ENCODE measurements at regions not wholly inside any gene's neighbourhood (a gene's known extent, or its start where the extent isn't known, plus 50 kb on each side); places are given as distances from the start of the nearest gene placed in this dataset.

- no peak overlapping the region for H3K4me3 ChIP-seq (ENCODE audit: low read depth, low read length)
- no peak for DNase-seq (ENCODE audit: low read depth, low spot score)
- no peak for TF ChIP-seq CTCF (IDR thresholded peaks at IDR 0.05; ENCODE audit: low read depth, low read length)
- in situ Hi-C loops (cut with HindIII; ENCODE audit: low sequenced_read_pairs) = no loop called here
These were observed 962.1 kb downstream of the KCNJ18 start for GRCh38 chr17:22654447-22654846.

- in situ Hi-C loops (cut with HindIII; ENCODE audit: low sequenced_read_pairs) = no loop called here
- DNase-seq (ENCODE audit: low read depth, low spot score) = no peak
- TF ChIP-seq CTCF (IDR thresholded peaks at IDR 0.05; ENCODE audit: low read depth, low read length) = no peak
- no peak overlapping the region for H3K4me3 ChIP-seq (ENCODE audit: low read depth, low read length)
These were observed 977.4 kb downstream of the KCNJ18 start for GRCh38 chr17:22669721-22670120.

- in situ Hi-C loops (cut with HindIII; ENCODE audit: low sequenced_read_pairs) = no loop called here
- H3K4me3 ChIP-seq (ENCODE audit: low read depth, low read length) = no peak overlapping the region
- DNase-seq (ENCODE audit: low read depth, low spot score) = no peak
- no peak for TF ChIP-seq CTCF (IDR thresholded peaks at IDR 0.05; ENCODE audit: low read depth, low read length)
These were observed 978.8 kb downstream of the KCNJ18 start for GRCh38 chr17:22671110-22671509.

- H3K4me3 ChIP-seq (ENCODE audit: low read depth, low read length) = no peak overlapping the region
- in situ Hi-C loops (cut with HindIII; ENCODE audit: low sequenced_read_pairs) = no loop called here
These were observed 999.9 kb downstream of the KCNJ18 start for GRCh38 chr17:22692066-22692805.

GRCh38 chr17:22692806-22693171, 1000.5 kb downstream of the KCNJ18 start:
- TF ChIP-seq CTCF (IDR thresholded peaks at IDR 0.05; ENCODE audit: low read depth, low read length) = no peak

More at GRCh38 chr17:22692066-22692805, 999.9 kb downstream of the KCNJ18 start:
- no peak for DNase-seq (ENCODE audit: low read depth, low spot score)
- no peak for TF ChIP-seq CTCF (IDR thresholded peaks at IDR 0.05; ENCODE audit: low read depth, low read length)

GRCh38 chr17:22694362-22695227, 1002.3 kb downstream of the KCNJ18 start:
- TF ChIP-seq CTCF (IDR thresholded peaks at IDR 0.05; ENCODE audit: low read depth, low read length) = peak; percentile 22
- in situ Hi-C loops (cut with HindIII; ENCODE audit: low sequenced_read_pairs) = no loop called here
- H3K4me3 ChIP-seq (ENCODE audit: low read depth, low read length) = no peak overlapping the region
- no peak for DNase-seq (ENCODE audit: low read depth, low spot score)

More at GRCh38 chr17:22692806-22693171, 1000.5 kb downstream of the KCNJ18 start:
- no peak for DNase-seq (ENCODE audit: low read depth, low spot score)
- in situ Hi-C loops (cut with HindIII; ENCODE audit: low sequenced_read_pairs) = no loop called here
- no peak overlapping the region for H3K4me3 ChIP-seq (ENCODE audit: low read depth, low read length)
